MM.1S (cell line): ENCODE measurements at regions not wholly inside any gene's neighbourhood (a gene's known extent, or its start where the extent isn't known, plus 50 kb on each side); places are given as distances from the start of the nearest gene placed in this dataset.

Source experiments
- EZH2 ChIP-seq: fragments of 300-600 bp; sonication (generic); optimal IDR thresholded peaks from 2 replicates; pipeline ENCODE3; 2017; ENCODE audit warnings: low read depth, mild to moderate bottlenecking, antibody characterized with exemption, low read length, mixed read lengths
- EZH2phosphoT487 ChIP-seq: fragments of 300-600 bp; sonication (generic); IDR thresholded peaks from 2 replicates; pipeline ENCODE4 v1.6.1; 2018; ENCODE audit warnings: antibody characterized with exemption, low read length
- TF ChIP-seq, protein P1 (sequence below): fragments of 300-600 bp; sonication (generic); IDR thresholded peaks from 2 replicates; pipeline ENCODE4 v1.5.1; 2016; ENCODE audit warnings: antibody characterized with exemption, low read length, mixed read lengths

DNA sequence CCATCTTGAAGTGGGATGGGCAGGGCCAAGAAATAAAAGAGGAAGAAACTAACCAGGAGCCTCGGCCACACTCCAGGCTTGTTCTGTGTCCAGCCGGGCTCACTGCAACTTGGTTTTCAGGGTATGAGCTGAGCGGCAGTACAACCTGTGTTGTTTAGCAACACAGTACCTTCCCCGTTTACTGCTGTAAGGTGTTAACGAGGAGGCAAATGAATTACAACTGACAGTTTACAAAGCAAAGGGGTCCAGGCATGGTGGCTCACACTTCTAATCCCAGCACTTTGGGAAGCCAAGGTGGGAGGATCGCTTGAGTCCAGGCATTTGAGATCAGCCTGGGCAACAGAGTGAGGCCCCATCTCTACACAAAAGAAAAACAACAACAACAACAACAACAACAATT, 481.3 kb upstream of the SULF2 start:
- TF ChIP-seq, protein P1, sequence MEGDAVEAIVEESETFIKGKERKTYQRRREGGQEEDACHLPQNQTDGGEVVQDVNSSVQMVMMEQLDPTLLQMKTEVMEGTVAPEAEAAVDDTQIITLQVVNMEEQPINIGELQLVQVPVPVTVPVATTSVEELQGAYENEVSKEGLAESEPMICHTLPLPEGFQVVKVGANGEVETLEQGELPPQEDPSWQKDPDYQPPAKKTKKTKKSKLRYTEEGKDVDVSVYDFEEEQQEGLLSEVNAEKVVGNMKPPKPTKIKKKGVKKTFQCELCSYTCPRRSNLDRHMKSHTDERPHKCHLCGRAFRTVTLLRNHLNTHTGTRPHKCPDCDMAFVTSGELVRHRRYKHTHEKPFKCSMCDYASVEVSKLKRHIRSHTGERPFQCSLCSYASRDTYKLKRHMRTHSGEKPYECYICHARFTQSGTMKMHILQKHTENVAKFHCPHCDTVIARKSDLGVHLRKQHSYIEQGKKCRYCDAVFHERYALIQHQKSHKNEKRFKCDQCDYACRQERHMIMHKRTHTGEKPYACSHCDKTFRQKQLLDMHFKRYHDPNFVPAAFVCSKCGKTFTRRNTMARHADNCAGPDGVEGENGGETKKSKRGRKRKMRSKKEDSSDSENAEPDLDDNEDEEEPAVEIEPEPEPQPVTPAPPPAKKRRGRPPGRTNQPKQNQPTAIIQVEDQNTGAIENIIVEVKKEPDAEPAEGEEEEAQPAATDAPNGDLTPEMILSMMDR: no peak
- TF ChIP-seq EZH2: no peak
- no peak for TF ChIP-seq EZH2phosphoT487
